B cell (primary cell): ENCODE measurements at regions not wholly inside any gene's neighbourhood (a gene's known extent, or its start where the extent isn't known, plus 50 kb on each side); places are given as distances from the start of the nearest gene placed in this dataset.

Source experiments
- ATAC-seq: fragments of 200-7000 bp; cut with Tn5 transposase; one replicate; pipeline ENCODE4 v1.10.0; 2021; ENCODE audit warnings: low read depth, mild to moderate bottlenecking, moderate number of reproducible peaks, moderate library complexity
- CTCF ChIA-PET: fragments of 350-600 bp; sonication (Branson Sonifier 250); formaldehyde crosslinking; loops from one replicate; lab custom pipeline; 2021; ENCODE audit warnings: antibody characterized with exemption, inconsistent platforms; lab: Charles Lee
- POLR2A ChIA-PET: fragments of 350-600 bp; sonication (Branson Sonifier 250); formaldehyde crosslinking; loops from one replicate; lab custom pipeline; 2021; ENCODE audit warnings: antibody characterized with exemption; lab: Charles Lee
- DNase-seq: peaks from one replicate; pipeline ENCODE4 v3.0.0; 2013
- H2AFZ ChIP-seq: 2 replicates; pipeline ENCODE4 v1.6.1; 2012; ENCODE audit warnings: mild to moderate bottlenecking, low read depth, low read length; ENCODE audit not compliant: insufficient read depth, poor library complexity, severe bottlenecking
- H3K27ac ChIP-seq, 2 donors: 1 replicate in 1 of 2; 2 replicates in 1 of 2; pipeline ENCODE4 v1.5.1; 2012 to 2013; ENCODE audit warnings: low read length in 2 of 2, mild to moderate bottlenecking in 2 of 2, moderate library complexity in 1 of 2
- H3K27me3 ChIP-seq, 4 experiments: fragments of 200-600 bp in 1 of 4; sonication (generic) in 1 of 4; replicated peaks in 1 of 4; 1 replicate in 2 of 4; 2 replicates in 2 of 4; pipeline versions ENCODE4 v1.6.1 to v1.7.0; 2013 to 2016; ENCODE audit warnings: low read length in 3 of 4, mild to moderate bottlenecking in 2 of 4, mixed read lengths in 1 of 4, moderate library complexity in 1 of 4; ENCODE audit not compliant: insufficient read depth in 4 of 4, control insufficient read depth in 3 of 4; ENCODE audit errors: control extremely low read depth in 1 of 4
- H3K36me3 ChIP-seq, 2 experiments: replicated peaks in 1 of 2; 1 replicate in 1 of 2; 2 replicates in 1 of 2; pipeline versions ENCODE4 v1.6.1 to v1.7.1; 2013; ENCODE audit warnings: low read length in 1 of 2; ENCODE audit not compliant: insufficient read depth in 2 of 2, control insufficient read depth in 1 of 2; ENCODE audit errors: control extremely low read depth in 1 of 2, extremely low read depth in 1 of 2
- H3K4me1 ChIP-seq, 2 donors: fragments of 200-600 bp in 1 of 2; sonication (generic) in 1 of 2; 1 replicate in 1 of 2; 2 replicates in 1 of 2; pipeline versions ENCODE4 v1.5.1 to v1.6.1; 2013 to 2017; ENCODE audit warnings: low read length in 2 of 2; ENCODE audit not compliant: control insufficient read depth in 2 of 2, insufficient read depth in 2 of 2
- H3K4me2 ChIP-seq: replicated peaks from 2 replicates; pipeline ENCODE3; 2012; ENCODE audit warnings: mild to moderate bottlenecking, low read depth, low read length; ENCODE audit not compliant: poor library complexity, severe bottlenecking
- H3K4me3 ChIP-seq, 5 experiments: fragments of 200-600 bp in 1 of 5; sonication (generic) in 1 of 5; 1 replicate in 3 of 5; 2 replicates in 2 of 5; pipeline versions ENCODE4 v1.5.1 to v1.7.0; 2011 to 2016; ENCODE audit warnings: low read length in 4 of 5, mild to moderate bottlenecking in 4 of 5, low read depth in 2 of 5, control low read depth in 1 of 5, moderate library complexity in 1 of 5; ENCODE audit not compliant: insufficient read depth in 1 of 5; ENCODE audit errors: control extremely low read depth in 1 of 5, extremely low read depth in 1 of 5
- H3K79me2 ChIP-seq: fragments of 200-600 bp; sonication (generic); one replicate; pipeline ENCODE4 v1.6.0; 2016; ENCODE audit warnings: low read length; ENCODE audit not compliant: control insufficient read depth, insufficient read depth
- H3K9ac ChIP-seq: fragments of 200-600 bp; sonication (generic); 2 replicates; pipeline ENCODE4 v1.6.1; 2017; ENCODE audit warnings: mild to moderate bottlenecking, low read length, moderate library complexity
- H3K9me3 ChIP-seq, 3 donors: one replicate each; pipeline versions ENCODE4 v1.6.1 to v1.7.1; 2013; ENCODE audit warnings: low read length in 2 of 3; ENCODE audit not compliant: control insufficient read depth in 2 of 3, insufficient read depth in 1 of 3; ENCODE audit errors: control extremely low read depth in 1 of 3
- H4K20me1 ChIP-seq: 2 replicates; pipeline ENCODE4 v1.6.0; 2012; ENCODE audit warnings: mild to moderate bottlenecking, low read length; ENCODE audit not compliant: insufficient read depth, control insufficient read depth, poor library complexity, severe bottlenecking
- H3K27ac Mint-ChIP-seq: one replicate; pipeline ENCODE4 v1.8.0; 2021; ENCODE audit warnings: mixed read lengths
- H3K27me3 Mint-ChIP-seq: one replicate; pipeline ENCODE4 v1.8.0; 2021; ENCODE audit warnings: mixed read lengths
- H3K4me1 Mint-ChIP-seq: one replicate; pipeline ENCODE4 v1.8.0; 2021; ENCODE audit warnings: mixed read lengths
- H3K4me3 Mint-ChIP-seq: one replicate; pipeline ENCODE4 v1.8.0; 2021; ENCODE audit warnings: mixed read lengths
- H3K9me3 Mint-ChIP-seq: one replicate; pipeline ENCODE4 v1.8.0; 2022; ENCODE audit warnings: mixed read lengths; ENCODE audit not compliant: insufficient read depth
- CTCF ChIP-seq: fragments of 200-600 bp; IDR thresholded peaks from one replicate; pipeline ENCODE4 v1.8.0; 2022; ENCODE audit warnings: antibody characterized with exemption, mild to moderate bottlenecking
- EZH2 ChIP-seq: IDR thresholded peaks from 2 replicates; pipeline ENCODE4 v1.6.1; 2012; ENCODE audit warnings: borderline replicate concordance, low read depth, mild to moderate bottlenecking, moderate library complexity, low read length; ENCODE audit not compliant: insufficient read depth, poor library complexity, severe bottlenecking
- WGBS: methylation state at CpG from one replicate; pipeline ENCODE4 v1.1.5; 2013; ENCODE audit warnings: missing lambda C conversion rate; ENCODE audit not compliant: insufficient coverage; 5-methylcytosine and 5-hydroxymethylcytosine counted together
- intact Hi-C: fragments of 100-400 bp; cut with micrococcal nuclease; formaldehyde crosslinking; loops from one replicate; pipeline ENCODE4 v1.10.0; 2022

- H3K27ac Mint-ChIP-seq, result no peak overlapping the region
- no peaks in the 10 kb centered on the region for H4K20me1 ChIP-seq
- ChIA-PET POLR2A (no interaction called here), CTCF (no interaction called here)
- H3K9ac ChIP-seq, result no peak overlapping the region
- H3K4me1 Mint-ChIP-seq, result no peaks in the 10 kb centered on the region
- TF ChIP-seq EZH2 (no peak), CTCF (no peak)
- ATAC-seq (no peak), DNase-seq (no peak)
- H3K36me3 ChIP-seq, result no peaks in the 10 kb centered on the region
- WGBS, result 97% methylated on average over 5 of the region's 7 CpGs
- H3K4me3 ChIP-seq, result no peak overlapping the region
- no peaks in the 10 kb centered on the region for H3K79me2 ChIP-seq
- no peak overlapping the region for H3K27ac ChIP-seq
- peaks cover 3% of the 10 kb centered on the region for H3K9me3 Mint-ChIP-seq
- H3K4me3 Mint-ChIP-seq, result no peak overlapping the region
- no peaks in the 10 kb centered on the region for H3K27me3 ChIP-seq
- H3K4me2 ChIP-seq, result no peak overlapping the region
- no peak overlapping the region for H2AFZ ChIP-seq
- H3K27me3 Mint-ChIP-seq, result no peaks in the 10 kb centered on the region
- intact Hi-C loops, result no loop called here
- H3K4me1 ChIP-seq, result no peaks in the 10 kb centered on the region
- peaks cover 0 to 1% (median 0%) of the 10 kb centered on the region in 3 donors for H3K9me3 ChIP-seq
Observed at GRCh38 chr2:80869858-80870438, 565.4 kb upstream of the LRRTM1 start.

DNA sequence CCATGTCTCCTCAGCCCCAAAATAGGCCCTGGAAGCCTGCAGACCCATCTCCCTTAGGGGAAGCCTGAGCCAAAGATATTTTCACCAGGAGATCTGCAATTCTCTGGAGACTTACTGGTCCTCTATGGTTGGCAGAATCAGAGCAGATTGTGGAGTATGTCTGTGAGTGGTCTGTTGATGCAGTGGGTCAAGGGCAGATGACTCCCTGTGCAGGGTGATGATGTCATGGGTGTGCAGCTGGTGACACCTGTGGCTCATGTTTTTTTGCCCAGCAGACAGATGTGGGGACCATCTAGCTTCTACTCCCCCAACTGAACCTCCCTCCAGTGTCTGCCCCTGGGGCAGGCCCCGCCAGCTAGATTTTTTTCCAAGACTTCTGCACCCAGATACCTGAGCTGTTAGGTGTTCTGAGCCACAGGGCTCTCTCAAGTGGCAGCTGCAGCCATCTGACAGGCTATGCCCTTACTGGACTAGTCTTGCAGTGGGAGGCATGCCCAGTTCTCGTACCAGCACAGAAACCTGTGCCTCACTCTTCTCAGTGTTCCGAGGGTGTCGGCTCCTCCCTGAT lies 558.7 kb upstream of the LRRTM1 start:
- H3K27ac ChIP-seq, result no peak overlapping the region
- H3K36me3 ChIP-seq, result no peaks in the 10 kb centered on the region
- H3K9ac ChIP-seq, result no peak overlapping the region
- H3K9me3 ChIP-seq, result peaks cover 0 to 10% (median 0%) of the 10 kb centered on the region in 3 donors
- POLR2A ChIA-PET, result no interaction called here
- no peaks in the 10 kb centered on the region for H4K20me1 ChIP-seq
- Mint-ChIP-seq H3K9me3 (no peaks in the 10 kb centered on the region), H3K4me3 (no peak overlapping the region), H3K27me3 (no peaks in the 10 kb centered on the region), H3K4me1 (no peaks in the 10 kb centered on the region), H3K27ac (no peak overlapping the region)
- H3K4me2 ChIP-seq, result no peak overlapping the region
- no peaks in the 10 kb centered on the region for H3K79me2 ChIP-seq
- CTCF ChIA-PET, result no interaction called here
- H3K4me1 ChIP-seq, result no peaks in the 10 kb centered on the region
- ATAC-seq, result no peak
- H3K27me3 ChIP-seq, result no peaks in the 10 kb centered on the region
- no peak for TF ChIP-seq CTCF
- TF ChIP-seq EZH2, result no peak
- intact Hi-C loops, result no loop called here
- H3K4me3 ChIP-seq, result no peak overlapping the region
- H2AFZ ChIP-seq, result no peak overlapping the region
- DNase-seq, result no peak
- 94% methylated on average over 4 of the region's 4 CpGs for WGBS
